ENCODE measurements at regions not wholly inside any gene's neighbourhood (a gene's known extent, or its start where the extent isn't known, plus 50 kb on each side); places are given as distances from the start of the nearest gene placed in this dataset.

GRCh38 chr1:30132602-30133286 is 590.6 kb downstream of the MATN1 start:
- no peak for TF ChIP-seq CTCF (conservative IDR thresholded peaks at IDR 0.05; ENCODE audit: low read length)
- no peak for TF ChIP-seq EZH2phosphoT487 (IDR thresholded peaks at IDR 0.05; ENCODE audit: borderline replicate concordance)
